ENCODE measurements at regions not wholly inside any gene's neighbourhood (a gene's known extent, or its start where the extent isn't known, plus 50 kb on each side); places are given as distances from the start of the nearest gene placed in this dataset.
"Not testable (repeated sequence)": the region's sequence is repeated elsewhere in the genome, so short reads cannot be mapped to it uniquely, and the experiment has no call there.

GRCh38 chr16:15223398-15223797 is 129.3 kb upstream of the RRN3 start:
- H3K27me3 ChIP-seq (replicated peaks); H3K4me3 ChIP-seq (ENCODE audit: low read depth, low read length); DNase-seq; H3K27ac ChIP-seq; H3K36me3 ChIP-seq (replicated peaks); in situ Hi-C loops (cut with HindIII; ENCODE audit: low pct_ligation_motif_present, low sequenced_read_pairs): not testable (repeated sequence)

DNA sequence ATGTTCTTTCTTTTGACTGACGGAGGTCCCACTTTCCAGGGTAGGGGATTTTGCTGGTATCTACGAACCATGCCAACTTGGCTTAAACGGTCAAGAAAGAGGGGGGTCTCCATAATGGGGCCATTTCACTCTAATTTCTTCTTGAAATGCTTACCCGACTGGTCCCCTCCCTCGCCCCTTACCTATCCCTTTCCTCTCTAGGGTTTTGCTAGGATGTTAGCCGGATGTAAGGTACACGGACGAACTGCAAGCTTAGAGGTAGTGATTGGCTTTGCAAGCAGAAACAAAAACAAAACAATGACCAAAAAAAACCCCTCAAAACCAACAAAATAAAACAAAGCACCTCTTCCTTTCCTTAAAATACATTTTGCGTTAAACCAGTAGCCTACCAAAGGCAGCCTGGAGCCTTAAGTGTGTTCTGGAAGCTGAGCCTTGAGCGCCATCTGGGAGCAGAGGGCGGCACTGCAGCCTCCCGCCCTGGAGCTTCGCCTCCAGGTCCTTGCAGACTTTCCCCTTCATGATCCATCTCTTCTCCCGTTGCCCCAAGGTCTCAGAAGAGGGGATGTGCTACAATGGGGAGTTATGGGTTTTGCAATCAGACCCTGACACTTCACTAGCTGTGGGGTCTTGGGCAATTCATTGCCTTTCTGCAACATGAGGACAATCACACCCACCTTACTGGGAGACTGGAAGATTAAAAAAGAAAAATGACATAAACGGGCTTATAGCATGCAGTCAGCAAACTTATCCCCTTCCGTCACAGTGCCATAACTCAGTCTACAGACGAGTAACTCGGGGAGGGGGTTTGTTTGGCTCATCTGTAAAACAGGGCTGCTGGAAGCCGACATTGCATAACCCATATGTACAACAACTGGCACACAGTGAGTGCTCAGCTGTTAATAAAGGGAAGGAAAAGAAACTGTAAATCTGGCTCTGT is 125.9 kb upstream of the RRN3 start:
- H3K27ac ChIP-seq; in situ Hi-C loops (cut with HindIII; ENCODE audit: low pct_ligation_motif_present, low sequenced_read_pairs); H3K27me3 ChIP-seq (replicated peaks); DNase-seq; H3K36me3 ChIP-seq (replicated peaks); H3K4me3 ChIP-seq (ENCODE audit: low read depth, low read length): not testable (repeated sequence)
- TF ChIP-seq CTCF (IDR thresholded peaks at IDR 0.05; ENCODE audit: low read depth, low read length, missing control alignments): peak; percentile 77

DNA sequence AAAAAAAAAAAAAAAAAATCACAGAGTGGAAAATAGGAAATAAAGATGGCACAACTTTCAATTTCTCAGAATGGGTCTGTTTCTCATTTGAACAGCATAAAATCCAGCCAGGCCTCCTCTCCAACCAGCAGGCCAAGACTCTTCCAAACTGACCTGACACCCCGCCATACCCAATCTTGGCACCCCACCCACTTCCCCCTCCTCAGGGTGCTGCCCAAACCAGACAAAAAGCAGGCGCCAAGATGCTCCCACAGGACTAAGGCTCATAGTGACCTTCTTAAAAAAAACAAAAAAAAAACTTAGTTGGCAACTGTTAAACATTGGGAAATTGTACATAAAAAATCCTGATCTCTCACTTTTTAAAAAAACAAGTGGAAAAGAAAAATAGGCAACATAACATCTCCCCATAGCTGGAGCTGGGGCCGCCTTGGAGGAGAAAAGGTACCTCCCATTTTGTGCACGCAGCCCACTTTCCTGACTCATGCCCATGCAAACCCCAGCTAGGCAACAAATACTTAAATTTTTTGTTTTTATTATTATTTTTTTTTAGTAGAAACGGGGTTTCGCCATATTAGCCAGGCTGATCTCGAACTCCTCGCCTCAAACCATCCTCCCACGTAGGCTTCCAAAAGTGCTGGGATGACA is 124.9 kb upstream of the RRN3 start:
- H3K27me3 ChIP-seq (replicated peaks); H3K36me3 ChIP-seq (replicated peaks); in situ Hi-C loops (cut with HindIII; ENCODE audit: low pct_ligation_motif_present, low sequenced_read_pairs): not testable (repeated sequence)

DNA sequence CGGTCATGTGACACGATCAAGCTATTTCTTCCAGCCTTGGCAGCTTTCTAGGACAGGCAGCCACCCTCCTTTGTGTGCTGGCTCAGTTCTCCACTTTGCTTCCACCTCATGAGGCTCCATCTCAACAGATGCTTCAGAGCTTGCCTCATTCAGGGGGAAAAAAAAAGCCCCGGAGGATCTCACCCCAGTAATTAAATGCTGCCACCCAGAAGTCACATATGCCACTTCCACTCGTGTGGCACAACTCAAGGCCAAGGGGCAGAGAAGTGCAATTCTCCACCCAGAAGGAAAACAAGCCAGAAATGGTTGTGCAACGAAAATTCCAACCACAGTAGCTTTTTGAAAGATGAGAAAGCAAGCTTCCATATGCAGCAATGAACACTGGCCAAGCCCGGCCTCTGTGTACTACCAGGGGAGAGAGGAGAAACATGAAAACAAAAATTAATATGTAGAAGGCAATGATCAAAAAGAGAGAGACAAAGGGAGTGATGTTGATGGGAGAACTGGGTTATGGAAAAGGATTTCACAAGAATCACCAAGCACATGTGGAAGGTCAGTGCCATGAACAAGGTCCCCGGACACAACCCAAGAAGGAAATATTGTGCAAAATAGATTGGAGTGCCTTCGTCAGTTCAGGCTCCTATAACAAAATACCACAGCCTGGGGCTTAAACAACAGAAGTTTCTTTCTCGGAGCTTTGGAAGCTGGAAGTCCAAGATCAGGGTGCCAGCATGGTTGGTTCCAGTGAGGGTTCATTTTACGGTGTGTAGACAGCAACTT is 113.3 kb upstream of the RRN3 start:
- H3K4me3 ChIP-seq (ENCODE audit: low read depth, low read length); in situ Hi-C loops (cut with HindIII; ENCODE audit: low pct_ligation_motif_present, low sequenced_read_pairs); DNase-seq; H3K27ac ChIP-seq; H3K36me3 ChIP-seq (replicated peaks); H3K27me3 ChIP-seq (replicated peaks): not testable (repeated sequence)

More for the DNA sequence above, 124.9 kb upstream of the RRN3 start:
- not testable (repeated sequence) for DNase-seq; H3K27ac ChIP-seq; H3K4me3 ChIP-seq (ENCODE audit: low read depth, low read length)

GRCh38 chr16:15206439-15206838 is 112.4 kb upstream of the RRN3 start:
- H3K36me3 ChIP-seq (replicated peaks); DNase-seq; in situ Hi-C loops (cut with HindIII; ENCODE audit: low pct_ligation_motif_present, low sequenced_read_pairs); H3K27ac ChIP-seq; H3K27me3 ChIP-seq (replicated peaks); H3K4me3 ChIP-seq (ENCODE audit: low read depth, low read length): not testable (repeated sequence)

DNA sequence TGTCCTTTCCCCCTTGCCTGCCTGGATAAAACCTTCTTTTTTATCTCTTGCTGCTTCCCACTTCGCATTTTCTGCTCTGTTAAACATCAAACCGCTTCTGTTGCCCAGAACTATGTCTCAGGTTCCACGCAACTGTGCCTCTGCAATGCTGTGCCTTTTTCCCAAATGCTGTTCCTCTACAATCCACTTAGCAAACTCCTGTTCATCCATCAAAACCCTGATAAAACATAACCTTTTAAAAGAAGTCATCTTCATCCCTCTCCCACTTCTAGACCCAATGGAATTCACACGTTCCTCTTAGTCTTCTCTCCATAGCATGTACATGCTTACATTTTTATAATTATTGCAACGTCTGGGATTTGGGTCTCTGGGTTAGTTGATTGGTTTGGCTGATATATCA is 111.9 kb upstream of the RRN3 start:
- DNase-seq; H3K4me3 ChIP-seq (ENCODE audit: low read depth, low read length); H3K27ac ChIP-seq; H3K27me3 ChIP-seq (replicated peaks); H3K36me3 ChIP-seq (replicated peaks); in situ Hi-C loops (cut with HindIII; ENCODE audit: low pct_ligation_motif_present, low sequenced_read_pairs): not testable (repeated sequence)

GRCh38 chr16:15204571-15204970 is 110.5 kb upstream of the RRN3 start:
- in situ Hi-C loops (cut with HindIII; ENCODE audit: low pct_ligation_motif_present, low sequenced_read_pairs); H3K36me3 ChIP-seq (replicated peaks): not testable (repeated sequence)

DNA sequence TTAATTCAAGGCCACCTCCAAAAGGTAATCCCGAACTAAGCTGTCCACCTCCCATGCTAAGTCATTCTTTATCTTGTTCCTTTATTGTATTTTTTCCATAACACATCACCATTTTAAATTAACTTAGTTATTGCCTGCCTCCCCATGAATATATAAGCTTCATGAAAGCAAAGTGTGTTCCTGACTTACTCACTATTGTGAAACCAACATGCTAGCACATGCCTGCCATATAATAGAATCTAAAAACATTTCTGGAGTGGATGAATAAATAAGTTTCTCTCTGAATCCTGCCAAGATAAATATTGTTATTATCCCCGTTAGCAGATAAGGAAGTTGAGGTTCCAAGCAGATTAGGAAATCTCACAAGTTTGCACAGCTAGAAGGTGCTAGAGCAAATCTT is 98.7 kb upstream of the RRN3 start:
- H3K4me3 ChIP-seq (ENCODE audit: low read depth, low read length); in situ Hi-C loops (cut with HindIII; ENCODE audit: low pct_ligation_motif_present, low sequenced_read_pairs); H3K36me3 ChIP-seq (replicated peaks); H3K27me3 ChIP-seq (replicated peaks); H3K27ac ChIP-seq; DNase-seq: not testable (repeated sequence)

More at GRCh38 chr16:15204571-15204970, 110.5 kb upstream of the RRN3 start:
- not testable (repeated sequence) for DNase-seq; H3K27me3 ChIP-seq (replicated peaks); H3K4me3 ChIP-seq (ENCODE audit: low read depth, low read length); H3K27ac ChIP-seq

GRCh38 chr16:15192197-15192596 is 98.1 kb upstream of the RRN3 start:
- H3K4me3 ChIP-seq (ENCODE audit: low read depth, low read length); H3K27ac ChIP-seq; in situ Hi-C loops (cut with HindIII; ENCODE audit: low pct_ligation_motif_present, low sequenced_read_pairs); H3K36me3 ChIP-seq (replicated peaks); H3K27me3 ChIP-seq (replicated peaks); DNase-seq: not testable (repeated sequence)

DNA sequence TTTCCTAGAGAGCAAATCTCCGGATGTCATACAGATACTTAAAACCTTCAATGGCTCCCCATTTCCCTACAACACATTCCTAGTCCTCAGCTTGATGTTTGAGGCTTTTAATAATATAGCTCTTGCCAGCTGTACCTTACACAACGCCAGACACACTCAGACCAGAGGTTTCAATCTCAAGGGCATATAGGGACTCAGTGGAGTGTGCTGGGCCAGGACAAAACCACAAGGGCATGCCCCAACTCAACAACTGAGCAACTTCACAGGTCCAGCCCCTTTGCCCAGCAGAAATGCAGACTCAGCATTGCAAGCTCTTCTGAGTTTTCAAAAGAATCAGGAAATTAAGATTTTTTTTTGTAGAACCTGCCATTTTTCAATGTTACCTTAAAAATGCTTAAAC is 95.4 kb upstream of the RRN3 start:
- H3K36me3 ChIP-seq (replicated peaks); H3K4me3 ChIP-seq (ENCODE audit: low read depth, low read length); H3K27me3 ChIP-seq (replicated peaks); DNase-seq; in situ Hi-C loops (cut with HindIII; ENCODE audit: low pct_ligation_motif_present, low sequenced_read_pairs); H3K27ac ChIP-seq: not testable (repeated sequence)

Data from brain microvascular endothelial cell (primary cell).